Epithelial cell of esophagus (primary cell): ENCODE measurements at regions not wholly inside any gene's neighbourhood (a gene's known extent, or its start where the extent isn't known, plus 50 kb on each side); places are given as distances from the start of the nearest gene placed in this dataset.

Source experiments
- DNase-seq: peaks from one replicate; pipeline ENCODE4 v3.0.0; 2010; ENCODE audit warnings: low read depth
- H3K4me3 ChIP-seq: 2 replicates; pipeline ENCODE4 v1.5.1; 2011; ENCODE audit warnings: mild to moderate bottlenecking, low read length, control low read depth
- CTCF ChIP-seq: IDR thresholded peaks from 2 replicates; pipeline ENCODE4 v1.5.1; 2011; ENCODE audit warnings: low read depth, mild to moderate bottlenecking, low read length, control low read depth, inconsistent platforms; ENCODE audit not compliant: insufficient read depth; ENCODE audit errors: missing control alignments

GRCh38 chr2:59314031-59314766 lies 1073.1 kb upstream of the FANCL start:
- no peak for TF ChIP-seq CTCF
- no peak for DNase-seq
- H3K4me3 ChIP-seq = no peak overlapping the region

DNA sequence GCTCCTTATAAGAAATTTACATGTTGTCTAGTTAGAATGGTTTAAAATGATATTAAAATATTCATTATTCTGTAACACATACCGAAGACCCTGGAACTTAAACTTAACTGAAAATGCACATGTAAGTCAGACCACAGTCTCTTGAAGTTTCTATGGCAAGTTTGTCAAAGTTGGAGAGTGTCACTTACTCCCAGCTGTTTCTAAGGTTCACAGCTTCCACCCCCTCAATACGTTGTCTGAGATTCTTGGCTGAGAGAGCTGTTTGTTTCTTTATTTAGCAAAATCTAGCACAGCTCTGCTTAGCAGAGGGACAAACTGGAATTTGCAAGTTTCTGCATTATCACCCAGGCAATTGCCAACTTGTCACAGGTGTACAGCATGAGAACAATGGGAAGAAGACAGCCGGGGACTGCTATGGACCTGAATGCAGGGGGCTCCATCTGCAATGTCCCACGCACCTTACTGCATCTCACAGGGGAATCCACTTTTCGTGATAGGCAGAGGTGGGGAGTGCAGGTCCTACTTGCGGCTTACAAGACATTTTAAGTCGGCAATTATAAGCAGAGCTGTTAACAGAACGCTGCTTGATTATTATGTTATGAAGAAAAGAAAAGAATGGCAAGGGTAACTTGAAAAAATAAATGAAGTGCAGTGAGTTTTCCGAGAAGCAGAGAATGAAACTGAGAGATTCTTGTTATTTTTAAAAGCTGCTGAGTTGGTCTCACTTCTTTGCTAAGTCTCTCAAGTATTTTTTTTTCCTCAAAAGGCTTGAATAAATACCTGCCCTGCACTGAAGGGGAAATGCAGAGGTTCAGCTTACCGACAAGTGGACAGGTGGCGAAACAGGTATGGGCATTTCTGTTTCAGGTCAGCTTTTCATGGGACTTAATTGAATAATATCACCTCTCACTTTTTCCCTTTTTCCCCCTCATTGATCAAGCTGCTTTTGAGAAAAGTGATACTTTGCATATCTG lies 1072.1 kb upstream of the FANCL start:
- DNase-seq = no peak
- H3K4me3 ChIP-seq = no peak overlapping the region
- TF ChIP-seq CTCF = no peak

DNA sequence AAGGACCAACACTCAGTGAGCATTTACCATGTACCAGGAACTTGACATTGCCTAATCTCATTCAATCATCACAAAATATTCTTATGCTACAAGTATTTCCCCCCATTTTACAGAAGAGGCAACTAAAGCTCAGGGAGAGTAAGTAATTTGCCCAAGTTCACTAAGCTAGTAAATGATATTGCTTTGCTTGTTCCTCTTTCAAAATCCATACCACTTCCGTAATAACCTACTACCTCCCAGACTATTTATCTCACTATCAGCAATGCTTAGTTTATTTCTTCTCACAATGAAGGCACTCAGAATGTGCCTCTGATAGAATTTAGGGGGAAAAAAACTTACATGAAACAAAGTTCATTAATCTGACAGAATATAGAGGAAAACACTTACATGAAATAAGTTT lies 1070.9 kb upstream of the FANCL start:
- TF ChIP-seq CTCF = no peak
- no peak for DNase-seq
- H3K4me3 ChIP-seq = no peak overlapping the region

DNA sequence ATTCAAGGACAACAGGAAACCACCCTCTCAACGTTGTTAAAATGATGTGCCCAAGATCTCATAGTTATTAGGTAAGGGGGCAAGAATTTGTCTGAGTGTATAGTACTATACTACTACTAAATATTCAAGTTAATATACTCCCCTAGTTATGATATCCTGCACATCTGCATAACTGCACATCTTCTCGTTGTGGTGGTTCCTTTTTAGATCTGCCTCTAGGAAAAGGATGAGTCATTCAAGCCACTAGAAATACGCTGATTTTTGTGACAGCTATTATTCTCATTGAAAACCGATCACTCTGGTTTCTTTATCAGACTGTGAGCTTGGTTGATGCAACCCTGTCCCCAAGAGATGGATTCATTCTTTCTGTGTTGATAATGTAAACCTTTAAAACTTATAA lies 1067.0 kb upstream of the FANCL start:
- no peak overlapping the region for H3K4me3 ChIP-seq
- DNase-seq = no peak
- no peak for TF ChIP-seq CTCF

DNA sequence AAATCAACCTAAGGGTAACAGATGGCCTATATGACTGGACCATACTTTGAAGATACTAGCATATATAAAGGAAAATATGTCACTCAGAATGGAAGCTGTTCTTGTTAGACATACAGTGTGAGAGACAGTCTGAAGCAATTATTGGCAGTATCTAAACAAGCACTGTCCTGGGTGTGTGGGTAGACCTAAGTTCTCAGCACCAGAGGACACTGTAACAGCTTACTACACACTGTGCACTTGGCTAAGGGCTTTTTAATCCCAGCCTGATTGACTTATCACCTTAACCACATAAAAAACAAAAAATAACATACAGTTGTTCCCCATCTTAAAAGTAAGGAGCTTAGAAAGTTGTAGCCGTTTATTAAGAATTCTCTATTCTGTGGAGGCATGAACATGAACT lies 1066.1 kb upstream of the FANCL start:
- DNase-seq = no peak
- no peak overlapping the region for H3K4me3 ChIP-seq
- TF ChIP-seq CTCF = no peak

GRCh38 chr2:59303272-59303671 lies 1062.1 kb upstream of the FANCL start:
- no peak for TF ChIP-seq CTCF
- DNase-seq = no peak
- no peak overlapping the region for H3K4me3 ChIP-seq
